Right lung (tissue), 2 donors: ENCODE measurements at regions not wholly inside any gene's neighbourhood (a gene's known extent, or its start where the extent isn't known, plus 50 kb on each side); places are given as distances from the start of the nearest gene placed in this dataset.

Experiments
- DNase-seq, 2 donors: peaks; one replicate each; pipeline ENCODE4 v3.0.0-alpha.2; 2013

- no peak for DNase-seq
Observed at GRCh38 chr16:66058832-66059231, 307.7 kb upstream of the CDH5 start.

- peak; percentile 75 to 81 for DNase-seq
Observed at GRCh38 chr16:66058172-66058691, 308.3 kb upstream of the CDH5 start.

GRCh38 chr16:66057057-66057456 lies 309.4 kb upstream of the CDH5 start:
- no peak for DNase-seq

GRCh38 chr16:66054095-66054494 lies 312.4 kb upstream of the CDH5 start:
- no peak for DNase-seq

- no peak for DNase-seq
Observed at GRCh38 chr16:66052745-66053144, 313.7 kb upstream of the CDH5 start.

GRCh38 chr16:66050991-66051390 lies 315.5 kb upstream of the CDH5 start:
- no peak for DNase-seq

- no peak for DNase-seq
Observed at GRCh38 chr16:66049865-66050264, 316.6 kb upstream of the CDH5 start.

- no peak for DNase-seq
Observed at GRCh38 chr16:66045626-66046025, 320.9 kb upstream of the CDH5 start.

- no peak for DNase-seq
Observed at GRCh38 chr16:66044556-66044955, 321.9 kb upstream of the CDH5 start.

- DNase-seq, result no peak
Observed at GRCh38 chr16:66044089-66044488, 322.4 kb upstream of the CDH5 start.

GRCh38 chr16:66043326-66043725 lies 323.2 kb upstream of the CDH5 start:
- DNase-seq, result no peak

GRCh38 chr16:66042341-66042740 lies 324.1 kb upstream of the CDH5 start:
- no peak for DNase-seq

GRCh38 chr16:66041907-66042306 lies 324.6 kb upstream of the CDH5 start:
- no peak for DNase-seq

GRCh38 chr16:66039793-66040192 lies 326.7 kb upstream of the CDH5 start:
- no peak for DNase-seq

GRCh38 chr16:66036793-66037715 lies 329.4 kb upstream of the CDH5 start:
- DNase-seq, result no peak

GRCh38 chr16:66036184-66036583 lies 330.3 kb upstream of the CDH5 start:
- no peak for DNase-seq

- DNase-seq, result no peak
Observed at GRCh38 chr16:66035096-66035495, 331.4 kb upstream of the CDH5 start.

GRCh38 chr16:66032841-66033240 lies 333.6 kb upstream of the CDH5 start:
- no peak for DNase-seq

- no peak for DNase-seq
Observed at GRCh38 chr16:66030036-66030435, 336.5 kb upstream of the CDH5 start.

GRCh38 chr16:66028510-66029216 lies 337.8 kb upstream of the CDH5 start:
- DNase-seq, result peak; percentile 35 to 39

GRCh38 chr16:66026787-66027330 lies 339.6 kb upstream of the CDH5 start:
- DNase-seq, result no peak

- DNase-seq, result no peak
Observed at GRCh38 chr16:66026211-66026610, 340.3 kb upstream of the CDH5 start.

- DNase-seq, result no peak
Observed at GRCh38 chr16:66025751-66026150, 340.7 kb upstream of the CDH5 start.
